ENCODE measurements at regions not wholly inside any gene's neighbourhood (a gene's known extent, or its start where the extent isn't known, plus 50 kb on each side); places are given as distances from the start of the nearest gene placed in this dataset.

DNA sequence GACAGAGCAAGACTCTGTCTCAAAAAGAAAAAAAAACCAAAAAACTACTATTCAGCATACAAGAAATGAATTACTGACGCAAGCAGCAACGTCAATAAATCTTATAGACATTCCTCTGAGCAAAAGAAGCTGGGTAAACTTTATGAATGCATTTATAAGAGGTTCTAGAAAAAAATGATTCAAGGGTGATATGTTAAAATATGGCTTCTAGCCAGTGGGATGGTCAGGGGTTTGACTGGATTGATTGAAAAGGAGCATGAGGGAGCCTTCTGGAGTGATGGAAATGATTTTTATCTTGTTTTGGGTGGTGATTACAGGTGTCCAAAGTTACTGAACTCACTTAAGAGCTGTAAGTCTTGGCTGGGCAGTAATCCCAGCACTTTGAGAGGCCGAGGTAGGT is 64.9 kb upstream of the SALL4 start:
- DNase-seq: no peak

DNA sequence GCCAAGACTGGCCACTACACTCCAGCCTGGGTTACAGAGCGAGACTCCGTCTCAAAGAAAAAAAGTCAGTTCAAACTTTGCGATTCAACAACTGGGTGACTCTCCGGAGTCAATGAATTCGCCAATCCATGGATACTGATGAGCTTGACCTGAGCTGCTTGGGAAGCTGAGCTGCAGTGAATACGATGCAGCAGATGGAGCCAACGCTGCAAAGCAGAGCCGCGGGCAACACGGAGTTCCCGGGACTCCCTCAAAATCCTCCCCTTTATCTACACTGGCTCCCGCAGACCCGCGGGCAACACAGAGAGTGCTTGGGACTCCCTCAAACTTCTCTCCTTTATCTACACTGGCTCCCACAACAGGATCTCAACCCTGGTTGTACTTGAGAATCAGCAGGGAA is 62.6 kb upstream of the SALL4 start:
- DNase-seq: no peak

DNA sequence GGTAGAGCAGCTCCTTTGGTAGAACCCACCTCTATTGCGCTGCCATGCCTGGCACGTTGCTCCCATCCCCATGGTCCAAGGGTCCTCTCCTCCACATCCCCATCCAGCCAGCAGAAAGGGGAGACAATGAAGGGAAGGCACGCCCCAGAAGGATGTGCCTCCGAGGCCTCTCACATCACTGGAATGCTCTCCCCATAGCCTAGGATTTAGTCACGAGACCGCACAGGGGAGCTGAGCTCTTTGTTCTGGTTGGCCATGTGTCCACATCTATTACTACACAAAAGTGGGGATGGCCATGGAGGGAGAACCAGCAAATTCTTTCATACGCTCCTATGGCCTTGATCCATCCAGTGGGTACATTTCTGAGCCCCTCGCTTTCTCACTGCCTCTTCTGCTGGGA is 60.5 kb upstream of the SALL4 start:
- DNase-seq: no peak

DNA sequence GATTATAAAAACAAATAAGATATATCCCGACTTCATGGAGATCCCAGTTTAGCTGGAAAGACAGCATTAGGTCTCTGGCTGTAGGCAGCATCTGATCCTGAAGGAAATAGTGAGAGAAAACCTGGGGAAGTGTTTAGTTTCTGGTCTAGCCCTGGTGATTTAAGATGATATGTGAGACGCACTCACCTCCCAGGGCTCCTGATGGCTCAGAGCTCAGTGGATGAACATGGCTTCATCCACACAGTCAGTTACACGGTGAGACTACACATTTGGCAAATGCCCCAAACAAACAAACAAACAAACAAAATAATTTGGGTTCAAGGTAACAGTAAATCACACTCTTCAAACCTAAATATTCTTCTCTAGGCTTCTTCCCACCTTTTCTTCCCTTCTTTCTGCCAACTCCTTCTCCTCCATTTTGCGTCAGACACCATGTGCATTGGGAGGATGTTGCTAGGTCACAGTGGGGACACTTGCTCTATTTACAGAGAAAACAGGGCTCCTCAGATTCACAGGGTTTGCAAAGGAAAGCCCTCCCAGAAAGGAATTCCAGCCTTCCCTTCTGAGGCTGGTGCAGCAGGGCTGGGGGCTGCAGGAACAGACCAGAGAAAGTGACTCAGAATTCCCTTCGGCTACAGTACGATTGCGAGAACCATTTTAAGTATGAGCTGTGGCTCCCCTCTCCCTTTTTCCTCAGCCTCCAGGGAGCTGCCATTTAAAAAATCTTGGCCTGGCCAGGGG is 59.6 kb upstream of the SALL4 start:
- no peak for DNase-seq

DNA sequence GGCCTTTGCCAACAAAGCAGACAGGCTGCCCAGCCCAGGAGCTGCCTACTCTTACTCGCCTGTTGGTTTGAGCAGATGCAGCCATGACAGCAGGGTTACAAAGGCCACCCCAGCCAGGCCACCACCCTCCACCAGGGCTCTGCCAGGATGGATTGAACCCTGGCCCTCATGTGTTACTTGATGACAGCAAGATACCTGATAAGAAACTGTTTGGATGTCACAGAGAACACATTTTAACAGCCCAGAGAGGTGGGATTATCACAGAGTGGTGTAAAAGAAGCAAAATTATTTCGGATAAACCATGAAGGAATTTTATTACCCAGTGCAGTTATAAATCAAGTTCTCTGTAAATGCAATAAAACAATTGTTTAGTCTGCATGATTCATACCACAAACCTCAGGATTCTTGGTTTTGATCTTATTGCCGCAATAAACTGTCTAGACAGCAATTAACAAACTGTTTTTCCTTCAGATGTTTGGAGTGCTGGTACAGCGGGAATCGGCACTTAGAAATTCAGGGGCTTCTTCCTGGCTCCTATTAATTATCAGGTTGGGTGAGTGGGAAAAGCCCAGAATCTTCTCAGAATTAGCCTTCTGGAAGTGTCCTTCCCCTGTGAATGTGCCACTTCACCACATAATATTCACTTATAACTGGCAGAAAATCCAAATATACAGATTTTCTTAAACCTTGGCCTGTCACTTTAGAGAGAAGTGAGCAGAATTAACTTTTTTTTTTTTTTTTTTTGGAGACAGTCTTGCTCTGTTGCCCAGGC is 58.0 kb upstream of the SALL4 start:
- DNase-seq: no peak

DNA sequence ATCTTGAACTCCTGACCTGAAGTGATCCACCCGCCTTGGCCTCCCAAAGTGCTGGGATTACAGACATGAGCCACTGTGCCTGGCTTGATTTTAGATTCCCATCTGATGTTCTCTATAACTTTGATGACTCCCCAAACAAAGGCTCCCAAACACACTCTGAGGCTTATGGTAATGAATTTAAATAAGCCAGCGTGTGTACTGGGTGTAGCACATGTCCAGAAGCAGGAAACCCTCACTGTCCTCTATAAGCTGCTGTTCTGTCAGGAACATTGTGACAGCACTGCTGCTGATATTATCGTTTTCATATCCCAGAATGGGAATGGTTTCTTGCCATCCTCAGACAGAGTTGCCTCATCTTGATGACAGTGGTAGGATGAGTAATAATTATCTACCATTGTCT is 54.1 kb upstream of the SALL4 start:
- DNase-seq: no peak

DNA sequence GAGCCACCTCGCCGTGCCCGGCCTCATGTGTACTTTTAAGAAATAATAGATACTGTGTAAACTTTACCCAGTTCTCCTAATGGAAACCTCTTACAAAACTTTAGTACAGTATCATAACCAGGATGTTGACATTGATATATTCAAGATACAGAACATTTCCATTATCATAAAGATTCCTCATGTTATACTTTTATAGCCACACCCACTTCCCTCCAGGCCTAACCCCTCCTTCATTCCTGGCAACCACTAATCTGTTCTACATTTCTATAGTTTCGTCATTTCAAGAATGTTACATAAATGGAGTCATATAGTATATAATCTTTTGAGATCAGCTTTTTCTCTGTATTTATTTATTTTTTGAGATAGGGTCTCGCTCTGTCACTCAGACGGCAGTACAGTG is 52.6 kb upstream of the SALL4 start:
- DNase-seq: no peak

All from stimulated activated CD4-positive, alpha-beta T cell treated with anti-CD3 and anti-CD28 coated beads, Interleukin-4, amount 100 ng/mL, for 24 hours (primary cell).